Stimulated activated CD4-positive, alpha-beta T cell treated with anti-CD3 and anti-CD28 coated beads, Interleukin-1b, Interleukin-23, amount 100 ng/mL, for 4 hours (primary cell): ENCODE measurements at regions not wholly inside any gene's neighbourhood (a gene's known extent, or its start where the extent isn't known, plus 50 kb on each side); places are given as distances from the start of the nearest gene placed in this dataset.
"Not testable (repeated sequence)": the region's sequence is repeated elsewhere in the genome, so short reads cannot be mapped to it uniquely, and the experiment has no call there.

Experiments used
- DNase-seq, 2 donors: peaks; one replicate each; pipeline ENCODE4 v3.0.0-alpha.2; 2020; ENCODE audit warnings: low read depth in 2 of 2

- not testable (repeated sequence) for DNase-seq
These were observed 321.6 kb downstream of the SH2D4B start for GRCh38 chr10:80859279-80859678.

GRCh38 chr10:80860719-80861118 lies 323.0 kb downstream of the SH2D4B start:
- DNase-seq, result no peak

- no peak for DNase-seq
These were observed 324.2 kb downstream of the SH2D4B start for GRCh38 chr10:80861882-80862281.

- DNase-seq, result no peak
These were observed 332.6 kb downstream of the SH2D4B start for GRCh38 chr10:80870282-80870681.

GRCh38 chr10:80871083-80871482 lies 333.4 kb downstream of the SH2D4B start:
- no peak for DNase-seq

- DNase-seq, result no peak
These were observed 340.6 kb downstream of the SH2D4B start for GRCh38 chr10:80878330-80878729.

GRCh38 chr10:80890146-80890545 lies 352.4 kb downstream of the SH2D4B start:
- no peak for DNase-seq

- DNase-seq, result no peak
These were observed 355.6 kb downstream of the SH2D4B start for GRCh38 chr10:80893256-80893655.

GRCh38 chr10:80894311-80894791 lies 356.6 kb downstream of the SH2D4B start:
- DNase-seq, result no peak

GRCh38 chr10:80894797-80895467 lies 357.2 kb downstream of the SH2D4B start:
- DNase-seq, result no peak

GRCh38 chr10:80896076-80896475 lies 358.4 kb downstream of the SH2D4B start:
- DNase-seq, result no peak

- no peak for DNase-seq
These were observed 359.3 kb downstream of the SH2D4B start for GRCh38 chr10:80896959-80897358.

GRCh38 chr10:80900661-80901060 lies 363.0 kb downstream of the SH2D4B start:
- DNase-seq, result no peak

GRCh38 chr10:80908611-80909010 lies 370.9 kb downstream of the SH2D4B start:
- no peak for DNase-seq

GRCh38 chr10:80909254-80909653 lies 371.6 kb downstream of the SH2D4B start:
- DNase-seq, result no peak

GRCh38 chr10:80917636-80918035 lies 379.9 kb downstream of the SH2D4B start:
- DNase-seq, result no peak

- no peak for DNase-seq
These were observed 383.3 kb downstream of the SH2D4B start for GRCh38 chr10:80921032-80921431.

GRCh38 chr10:80924063-80924952 lies 386.6 kb downstream of the SH2D4B start:
- DNase-seq, result no peak

GRCh38 chr10:80927419-80928078 lies 389.8 kb downstream of the SH2D4B start:
- DNase-seq, result no peak

GRCh38 chr10:80938903-80939302 lies 401.2 kb downstream of the SH2D4B start:
- no peak for DNase-seq

GRCh38 chr10:80945264-80945880 lies 407.7 kb downstream of the SH2D4B start:
- no peak for DNase-seq

- no peak for DNase-seq
These were observed 408.4 kb downstream of the SH2D4B start for GRCh38 chr10:80946073-80946472.
